SK-N-SH treated with all-trans-retinoic acid at 6 μM for 48 hours (cell line): ENCODE measurements at regions not wholly inside any gene's neighbourhood (a gene's known extent, or its start where the extent isn't known, plus 50 kb on each side); places are given as distances from the start of the nearest gene placed in this dataset.

Experiments
- ATAC-seq: fragments of 200-7000 bp; cut with Tn5 transposase; 3 replicates; pipeline ENCODE4 v1.9.1; 2020; ENCODE audit warnings: mild to moderate bottlenecking, moderate library complexity
- ARNTL ChIP-seq: fragments of 450-650 bp; formaldehyde crosslinking; IDR thresholded peaks from 2 replicates; pipeline ENCODE4 v1.5.0; 2020; ENCODE audit warnings: low read depth, mild to moderate bottlenecking, moderate library complexity, borderline replicate concordance
- BACH2 ChIP-seq: fragments of 250-450 bp; sonication (Bioruptor Pico); IDR thresholded peaks from 2 replicates; pipeline ENCODE4 v1.9.0; 2021; ENCODE audit warnings: mild to moderate bottlenecking, borderline replicate concordance
- CSDC2 ChIP-seq: fragments of 250-450 bp; sonication (Bioruptor Pico); IDR thresholded peaks from 2 replicates; pipeline ENCODE4 v1.5.0; 2020; ENCODE audit warnings: mild to moderate bottlenecking, moderate library complexity
- ESRRG ChIP-seq: fragments of 250-450 bp; sonication (Bioruptor Pico); IDR thresholded peaks from 2 replicates; pipeline ENCODE4 v1.6.1; 2021; ENCODE audit warnings: mild to moderate bottlenecking
- GLIS3 ChIP-seq: fragments of 250-450 bp; sonication (Bioruptor Pico); IDR thresholded peaks from 2 replicates; pipeline ENCODE4 v1.5.0; 2020; ENCODE audit warnings: mild to moderate bottlenecking, moderate library complexity
- ISL1 ChIP-seq: fragments of 250-450 bp; sonication (Bioruptor Pico); IDR thresholded peaks from 2 replicates; pipeline ENCODE4 v2.1.2; 2022; ENCODE audit warnings: mild to moderate bottlenecking, moderate library complexity
- OSR1 ChIP-seq: fragments of 250-450 bp; sonication (Bioruptor Pico); IDR thresholded peaks from 2 replicates; pipeline ENCODE4 v1.8.0; 2022; ENCODE audit warnings: moderate library complexity, mild to moderate bottlenecking, inconsistent platforms
- PPARA ChIP-seq: fragments of 250-450 bp; sonication (Bioruptor Pico); IDR thresholded peaks from 2 replicates; pipeline ENCODE4 v1.5.0; 2020; ENCODE audit warnings: mild to moderate bottlenecking, borderline replicate concordance
- SNAI2 ChIP-seq: fragments of 250-450 bp; sonication (Bioruptor Pico); IDR thresholded peaks from 2 replicates; pipeline ENCODE4 v1.5.0; 2020; ENCODE audit warnings: mild to moderate bottlenecking, moderate library complexity
- TCF4 ChIP-seq: fragments of 250-450 bp; sonication (Bioruptor Pico); IDR thresholded peaks from 2 replicates; pipeline ENCODE4 v1.8.0; 2021; ENCODE audit warnings: mild to moderate bottlenecking, moderate library complexity, borderline replicate concordance
- TOX ChIP-seq: fragments of 250-450 bp; sonication (Bioruptor Pico); IDR thresholded peaks from 2 replicates; pipeline ENCODE4 v1.8.0; 2021; ENCODE audit warnings: mild to moderate bottlenecking, moderate library complexity, borderline replicate concordance
- ZC3H10 ChIP-seq: fragments of 250-450 bp; sonication (Bioruptor Pico); IDR thresholded peaks from 2 replicates; pipeline ENCODE4 v1.5.1; 2021; ENCODE audit warnings: mild to moderate bottlenecking, moderate library complexity
- ZFP3 ChIP-seq: fragments of 250-450 bp; sonication (Bioruptor Pico); IDR thresholded peaks from 2 replicates; pipeline ENCODE4 v1.5.0; 2020; ENCODE audit warnings: mild to moderate bottlenecking, moderate library complexity
- ZNF565 ChIP-seq: fragments of 450-650 bp; formaldehyde crosslinking; conservative IDR thresholded peaks from 2 replicates; pipeline ENCODE4 v1.5.0; 2020; ENCODE audit warnings: low read depth, mild to moderate bottlenecking, moderate library complexity
- ZNF70 ChIP-seq: fragments of 450-650 bp; formaldehyde crosslinking; IDR thresholded peaks from 2 replicates; pipeline ENCODE4 v1.5.0; 2020; ENCODE audit warnings: mild to moderate bottlenecking, moderate library complexity
- ZNF8 ChIP-seq: fragments of 450-650 bp; formaldehyde crosslinking; IDR thresholded peaks from 2 replicates; pipeline ENCODE4 v1.5.0; 2020; ENCODE audit warnings: mild to moderate bottlenecking, moderate library complexity
- TF ChIP-seq, protein P1 (sequence below): fragments of 250-450 bp; sonication (Bioruptor Pico); IDR thresholded peaks from 2 replicates; pipeline ENCODE4 v1.5.1; 2021; ENCODE audit warnings: mild to moderate bottlenecking, moderate library complexity
- TF ChIP-seq, protein P2 (sequence below): fragments of 250-450 bp; sonication (Bioruptor Pico); IDR thresholded peaks from 2 replicates; pipeline ENCODE4 v1.8.0; 2021; ENCODE audit warnings: low read depth, mild to moderate bottlenecking, moderate library complexity, borderline replicate concordance
- TF ChIP-seq, protein P3 (sequence below): fragments of 250-450 bp; sonication (Bioruptor Pico); IDR thresholded peaks from 2 replicates; pipeline ENCODE4 v1.5.0; 2020; ENCODE audit warnings: mild to moderate bottlenecking, moderate library complexity
- TF ChIP-seq, protein P4 (sequence below): fragments of 250-450 bp; sonication (Bioruptor Pico); IDR thresholded peaks from 2 replicates; pipeline ENCODE4 v1.8.0; 2020; ENCODE audit warnings: mild to moderate bottlenecking, moderate library complexity, borderline replicate concordance
- TF ChIP-seq, protein P5 (sequence below): fragments of 250-450 bp; sonication (Bioruptor Pico); IDR thresholded peaks from 2 replicates; pipeline ENCODE4 v1.5.1; 2020; ENCODE audit warnings: low read depth, mild to moderate bottlenecking, moderate library complexity

- TF ChIP-seq, protein P1, sequence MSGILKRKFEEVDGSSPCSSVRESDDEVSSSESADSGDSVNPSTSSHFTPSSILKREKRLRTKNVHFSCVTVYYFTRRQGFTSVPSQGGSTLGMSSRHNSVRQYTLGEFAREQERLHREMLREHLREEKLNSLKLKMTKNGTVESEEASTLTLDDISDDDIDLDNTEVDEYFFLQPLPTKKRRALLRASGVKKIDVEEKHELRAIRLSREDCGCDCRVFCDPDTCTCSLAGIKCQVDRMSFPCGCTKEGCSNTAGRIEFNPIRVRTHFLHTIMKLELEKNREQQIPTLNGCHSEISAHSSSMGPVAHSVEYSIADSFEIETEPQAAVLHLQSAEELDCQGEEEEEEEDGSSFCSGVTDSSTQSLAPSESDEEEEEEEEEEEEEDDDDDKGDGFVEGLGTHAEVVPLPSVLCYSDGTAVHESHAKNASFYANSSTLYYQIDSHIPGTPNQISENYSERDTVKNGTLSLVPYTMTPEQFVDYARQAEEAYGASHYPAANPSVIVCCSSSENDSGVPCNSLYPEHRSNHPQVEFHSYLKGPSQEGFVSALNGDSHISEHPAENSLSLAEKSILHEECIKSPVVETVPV (CRISPR knock-in tag), result no peak
- TF ChIP-seq BACH2 (CRISPR knock-in tag) (no peak), ARNTL (CRISPR knock-in tag) (no peak), ZNF565 (CRISPR knock-in tag) (no peak), CSDC2 (CRISPR knock-in tag) (no peak), ESRRG (CRISPR knock-in tag) (no peak), TCF4 (CRISPR knock-in tag) (no peak), GLIS3 (CRISPR knock-in tag) (no peak), ZFP3 (no peak)
- TF ChIP-seq, protein P2, sequence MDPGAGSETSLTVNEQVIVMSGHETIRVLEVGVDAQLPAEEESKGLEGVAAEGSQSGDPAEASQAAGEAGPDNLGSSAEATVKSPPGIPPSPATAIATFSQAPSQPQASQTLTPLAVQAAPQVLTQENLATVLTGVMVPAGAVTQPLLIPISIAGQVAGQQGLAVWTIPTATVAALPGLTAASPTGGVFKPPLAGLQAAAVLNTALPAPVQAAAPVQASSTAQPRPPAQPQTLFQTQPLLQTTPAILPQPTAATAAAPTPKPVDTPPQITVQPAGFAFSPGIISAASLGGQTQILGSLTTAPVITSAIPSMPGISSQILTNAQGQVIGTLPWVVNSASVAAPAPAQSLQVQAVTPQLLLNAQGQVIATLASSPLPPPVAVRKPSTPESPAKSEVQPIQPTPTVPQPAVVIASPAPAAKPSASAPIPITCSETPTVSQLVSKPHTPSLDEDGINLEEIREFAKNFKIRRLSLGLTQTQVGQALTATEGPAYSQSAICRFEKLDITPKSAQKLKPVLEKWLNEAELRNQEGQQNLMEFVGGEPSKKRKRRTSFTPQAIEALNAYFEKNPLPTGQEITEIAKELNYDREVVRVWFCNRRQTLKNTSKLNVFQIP (CRISPR knock-in tag), result no peak
- TF ChIP-seq, protein P3, sequence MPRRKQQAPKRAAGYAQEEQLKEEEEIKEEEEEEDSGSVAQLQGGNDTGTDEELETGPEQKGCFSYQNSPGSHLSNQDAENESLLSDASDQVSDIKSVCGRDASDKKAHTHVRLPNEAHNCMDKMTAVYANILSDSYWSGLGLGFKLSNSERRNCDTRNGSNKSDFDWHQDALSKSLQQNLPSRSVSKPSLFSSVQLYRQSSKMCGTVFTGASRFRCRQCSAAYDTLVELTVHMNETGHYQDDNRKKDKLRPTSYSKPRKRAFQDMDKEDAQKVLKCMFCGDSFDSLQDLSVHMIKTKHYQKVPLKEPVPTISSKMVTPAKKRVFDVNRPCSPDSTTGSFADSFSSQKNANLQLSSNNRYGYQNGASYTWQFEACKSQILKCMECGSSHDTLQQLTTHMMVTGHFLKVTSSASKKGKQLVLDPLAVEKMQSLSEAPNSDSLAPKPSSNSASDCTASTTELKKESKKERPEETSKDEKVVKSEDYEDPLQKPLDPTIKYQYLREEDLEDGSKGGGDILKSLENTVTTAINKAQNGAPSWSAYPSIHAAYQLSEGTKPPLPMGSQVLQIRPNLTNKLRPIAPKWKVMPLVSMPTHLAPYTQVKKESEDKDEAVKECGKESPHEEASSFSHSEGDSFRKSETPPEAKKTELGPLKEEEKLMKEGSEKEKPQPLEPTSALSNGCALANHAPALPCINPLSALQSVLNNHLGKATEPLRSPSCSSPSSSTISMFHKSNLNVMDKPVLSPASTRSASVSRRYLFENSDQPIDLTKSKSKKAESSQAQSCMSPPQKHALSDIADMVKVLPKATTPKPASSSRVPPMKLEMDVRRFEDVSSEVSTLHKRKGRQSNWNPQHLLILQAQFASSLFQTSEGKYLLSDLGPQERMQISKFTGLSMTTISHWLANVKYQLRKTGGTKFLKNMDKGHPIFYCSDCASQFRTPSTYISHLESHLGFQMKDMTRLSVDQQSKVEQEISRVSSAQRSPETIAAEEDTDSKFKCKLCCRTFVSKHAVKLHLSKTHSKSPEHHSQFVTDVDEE, result no peak
These were observed 226.2 kb downstream of the ERMARD start for GRCh38 chr6:169977434-169978265.

GRCh38 chr6:169976301-169977081 is 225.1 kb downstream of the ERMARD start:
- TF ChIP-seq ESRRG (CRISPR knock-in tag) (no peak), ZNF8 (CRISPR knock-in tag) (no peak), PPARA (CRISPR knock-in tag) (no peak), CSDC2 (CRISPR knock-in tag) (no peak), ZNF70 (CRISPR knock-in tag) (no peak), SNAI2 (CRISPR knock-in tag) (no peak), OSR1 (CRISPR knock-in tag) (no peak), ISL1 (CRISPR knock-in tag) (no peak), ZC3H10 (CRISPR knock-in tag) (no peak), TOX (CRISPR knock-in tag) (no peak), ZNF565 (CRISPR knock-in tag) (no peak), ARNTL (CRISPR knock-in tag) (no peak), BACH2 (CRISPR knock-in tag) (no peak), ZFP3 (no peak)
- TF ChIP-seq, protein P2 (CRISPR knock-in tag), result no peak
- TF ChIP-seq, protein P4, sequence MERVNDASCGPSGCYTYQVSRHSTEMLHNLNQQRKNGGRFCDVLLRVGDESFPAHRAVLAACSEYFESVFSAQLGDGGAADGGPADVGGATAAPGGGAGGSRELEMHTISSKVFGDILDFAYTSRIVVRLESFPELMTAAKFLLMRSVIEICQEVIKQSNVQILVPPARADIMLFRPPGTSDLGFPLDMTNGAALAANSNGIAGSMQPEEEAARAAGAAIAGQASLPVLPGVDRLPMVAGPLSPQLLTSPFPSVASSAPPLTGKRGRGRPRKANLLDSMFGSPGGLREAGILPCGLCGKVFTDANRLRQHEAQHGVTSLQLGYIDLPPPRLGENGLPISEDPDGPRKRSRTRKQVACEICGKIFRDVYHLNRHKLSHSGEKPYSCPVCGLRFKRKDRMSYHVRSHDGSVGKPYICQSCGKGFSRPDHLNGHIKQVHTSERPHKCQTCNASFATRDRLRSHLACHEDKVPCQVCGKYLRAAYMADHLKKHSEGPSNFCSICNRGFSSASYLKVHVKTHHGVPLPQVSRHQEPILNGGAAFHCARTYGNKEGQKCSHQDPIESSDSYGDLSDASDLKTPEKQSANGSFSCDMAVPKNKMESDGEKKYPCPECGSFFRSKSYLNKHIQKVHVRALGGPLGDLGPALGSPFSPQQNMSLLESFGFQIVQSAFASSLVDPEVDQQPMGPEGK, result no peak
- TF ChIP-seq, protein P1 (CRISPR knock-in tag), result no peak
- TF ChIP-seq, protein P5, sequence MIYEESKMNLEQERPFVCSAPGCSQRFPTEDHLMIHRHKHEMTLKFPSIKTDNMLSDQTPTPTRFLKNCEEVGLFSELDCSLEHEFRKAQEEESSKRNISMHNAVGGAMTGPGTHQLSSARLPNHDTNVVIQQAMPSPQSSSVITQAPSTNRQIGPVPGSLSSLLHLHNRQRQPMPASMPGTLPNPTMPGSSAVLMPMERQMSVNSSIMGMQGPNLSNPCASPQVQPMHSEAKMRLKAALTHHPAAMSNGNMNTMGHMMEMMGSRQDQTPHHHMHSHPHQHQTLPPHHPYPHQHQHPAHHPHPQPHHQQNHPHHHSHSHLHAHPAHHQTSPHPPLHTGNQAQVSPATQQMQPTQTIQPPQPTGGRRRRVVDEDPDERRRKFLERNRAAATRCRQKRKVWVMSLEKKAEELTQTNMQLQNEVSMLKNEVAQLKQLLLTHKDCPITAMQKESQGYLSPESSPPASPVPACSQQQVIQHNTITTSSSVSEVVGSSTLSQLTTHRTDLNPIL, result no peak
- no peak for ATAC-seq

More at GRCh38 chr6:169977434-169978265, 226.2 kb downstream of the ERMARD start:
- ATAC-seq, result no peak
